ENCODE measurements at regions not wholly inside any gene's neighbourhood (a gene's known extent, or its start where the extent isn't known, plus 50 kb on each side); places are given as distances from the start of the nearest gene placed in this dataset.

DNA sequence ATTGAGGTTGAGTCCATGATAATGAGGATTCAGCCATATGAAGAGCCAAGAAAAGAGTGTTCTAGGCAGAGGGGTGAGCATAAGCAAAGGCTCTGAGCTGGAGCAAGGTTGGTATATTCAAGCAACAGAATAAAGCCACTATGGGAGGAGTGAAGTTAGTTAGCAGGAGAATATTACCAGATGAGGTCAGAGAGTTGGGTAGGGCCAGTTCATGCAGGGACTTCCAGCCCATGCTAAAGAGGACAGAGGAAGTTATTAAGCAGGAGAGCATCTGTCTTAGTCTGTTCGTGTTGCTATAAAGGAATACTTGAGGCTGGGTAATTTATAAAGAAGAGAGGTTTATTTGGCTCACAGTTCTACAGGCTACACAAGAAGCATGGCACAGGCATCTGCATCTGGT, 57.1 kb upstream of the ATG10 start:
- H3K4me2 ChIP-seq: no peak overlapping the region
- Mint-ChIP-seq H3K9me3 (no peaks in the 10 kb centered on the region), H3K4me1 (no peaks in the 10 kb centered on the region; the same call in 2 of the 3 replicates), H3K27me3 (ENCODE audit: insufficient read depth, low read depth, poor library complexity) (peaks cover 2% of the 10 kb centered on the region), H3K36me3 (ENCODE audit: low read depth) (no peaks in the 10 kb centered on the region; the same call in 2 of the 3 replicates), H3K4me3 (no peak overlapping the region), H3K27ac (no peak overlapping the region)
- H3K9me2 ChIP-seq (ENCODE audit: insufficient read depth): peaks cover 9% of the 10 kb centered on the region; the same call in 1 of the 2 replicates
- no peak for ATAC-seq
- no peak for DNase-seq (ENCODE audit: low spot score)
- H2AFZ ChIP-seq: 0 out of 2 replicates have a peak overlapping the region, but pooled peaks have one; percentile 15
- H3K4me3 ChIP-seq: no peak overlapping the region
- H3K79me2 ChIP-seq (replicated peaks; ENCODE audit: insufficient read depth): no peaks in the 10 kb centered on the region
- H3K36me3 ChIP-seq (ENCODE audit: insufficient read depth): no peaks in the 10 kb centered on the region
- no peaks in the 10 kb centered on the region for H3F3A ChIP-seq (replicated peaks; ENCODE audit: low read depth)
- no peaks in the 10 kb centered on the region; the same call in 1 of the 2 replicates for H3K4me1 ChIP-seq (ENCODE audit: insufficient read depth)
- TF ChIP-seq NANOG (IDR thresholded peaks at IDR 0.05; ENCODE audit: borderline replicate concordance): no peak
- TF ChIP-seq EZH2phosphoT487 (IDR thresholded peaks at IDR 0.05; ENCODE audit: unreplicated experiment): no peak
- no peak for TF ChIP-seq ZNF331 (CRISPR knock-in tag; IDR thresholded peaks at IDR 0.05; ENCODE audit: low read depth)
- TF ChIP-seq STAT1 (IDR thresholded peaks at IDR 0.05; ENCODE audit: unreplicated experiment): no peak
- no peak for TF ChIP-seq EZH2 (IDR thresholded peaks at IDR 0.05; ENCODE audit: low read depth, unreplicated experiment)
- TF ChIP-seq ZNF114 (CRISPR knock-in tag; IDR thresholded peaks at IDR 0.05): no peak
- TF ChIP-seq, protein P1, sequence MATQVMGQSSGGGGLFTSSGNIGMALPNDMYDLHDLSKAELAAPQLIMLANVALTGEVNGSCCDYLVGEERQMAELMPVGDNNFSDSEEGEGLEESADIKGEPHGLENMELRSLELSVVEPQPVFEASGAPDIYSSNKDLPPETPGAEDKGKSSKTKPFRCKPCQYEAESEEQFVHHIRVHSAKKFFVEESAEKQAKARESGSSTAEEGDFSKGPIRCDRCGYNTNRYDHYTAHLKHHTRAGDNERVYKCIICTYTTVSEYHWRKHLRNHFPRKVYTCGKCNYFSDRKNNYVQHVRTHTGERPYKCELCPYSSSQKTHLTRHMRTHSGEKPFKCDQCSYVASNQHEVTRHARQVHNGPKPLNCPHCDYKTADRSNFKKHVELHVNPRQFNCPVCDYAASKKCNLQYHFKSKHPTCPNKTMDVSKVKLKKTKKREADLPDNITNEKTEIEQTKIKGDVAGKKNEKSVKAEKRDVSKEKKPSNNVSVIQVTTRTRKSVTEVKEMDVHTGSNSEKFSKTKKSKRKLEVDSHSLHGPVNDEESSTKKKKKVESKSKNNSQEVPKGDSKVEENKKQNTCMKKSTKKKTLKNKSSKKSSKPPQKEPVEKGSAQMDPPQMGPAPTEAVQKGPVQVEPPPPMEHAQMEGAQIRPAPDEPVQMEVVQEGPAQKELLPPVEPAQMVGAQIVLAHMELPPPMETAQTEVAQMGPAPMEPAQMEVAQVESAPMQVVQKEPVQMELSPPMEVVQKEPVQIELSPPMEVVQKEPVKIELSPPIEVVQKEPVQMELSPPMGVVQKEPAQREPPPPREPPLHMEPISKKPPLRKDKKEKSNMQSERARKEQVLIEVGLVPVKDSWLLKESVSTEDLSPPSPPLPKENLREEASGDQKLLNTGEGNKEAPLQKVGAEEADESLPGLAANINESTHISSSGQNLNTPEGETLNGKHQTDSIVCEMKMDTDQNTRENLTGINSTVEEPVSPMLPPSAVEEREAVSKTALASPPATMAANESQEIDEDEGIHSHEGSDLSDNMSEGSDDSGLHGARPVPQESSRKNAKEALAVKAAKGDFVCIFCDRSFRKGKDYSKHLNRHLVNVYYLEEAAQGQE (IDR thresholded peaks at IDR 0.05; ENCODE audit: unreplicated experiment): no peak
- TF ChIP-seq, protein P2, sequence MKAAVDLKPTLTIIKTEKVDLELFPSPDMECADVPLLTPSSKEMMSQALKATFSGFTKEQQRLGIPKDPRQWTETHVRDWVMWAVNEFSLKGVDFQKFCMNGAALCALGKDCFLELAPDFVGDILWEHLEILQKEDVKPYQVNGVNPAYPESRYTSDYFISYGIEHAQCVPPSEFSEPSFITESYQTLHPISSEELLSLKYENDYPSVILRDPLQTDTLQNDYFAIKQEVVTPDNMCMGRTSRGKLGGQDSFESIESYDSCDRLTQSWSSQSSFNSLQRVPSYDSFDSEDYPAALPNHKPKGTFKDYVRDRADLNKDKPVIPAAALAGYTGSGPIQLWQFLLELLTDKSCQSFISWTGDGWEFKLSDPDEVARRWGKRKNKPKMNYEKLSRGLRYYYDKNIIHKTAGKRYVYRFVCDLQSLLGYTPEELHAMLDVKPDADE (IDR thresholded peaks at IDR 0.05): no peak
- no peak for TF ChIP-seq JUNB (IDR thresholded peaks at IDR 0.05; ENCODE audit: unreplicated experiment)
- TF ChIP-seq POLR2AphosphoS5 (IDR thresholded peaks at IDR 0.05; ENCODE audit: low read depth): no peak
- TF ChIP-seq, protein P3, sequence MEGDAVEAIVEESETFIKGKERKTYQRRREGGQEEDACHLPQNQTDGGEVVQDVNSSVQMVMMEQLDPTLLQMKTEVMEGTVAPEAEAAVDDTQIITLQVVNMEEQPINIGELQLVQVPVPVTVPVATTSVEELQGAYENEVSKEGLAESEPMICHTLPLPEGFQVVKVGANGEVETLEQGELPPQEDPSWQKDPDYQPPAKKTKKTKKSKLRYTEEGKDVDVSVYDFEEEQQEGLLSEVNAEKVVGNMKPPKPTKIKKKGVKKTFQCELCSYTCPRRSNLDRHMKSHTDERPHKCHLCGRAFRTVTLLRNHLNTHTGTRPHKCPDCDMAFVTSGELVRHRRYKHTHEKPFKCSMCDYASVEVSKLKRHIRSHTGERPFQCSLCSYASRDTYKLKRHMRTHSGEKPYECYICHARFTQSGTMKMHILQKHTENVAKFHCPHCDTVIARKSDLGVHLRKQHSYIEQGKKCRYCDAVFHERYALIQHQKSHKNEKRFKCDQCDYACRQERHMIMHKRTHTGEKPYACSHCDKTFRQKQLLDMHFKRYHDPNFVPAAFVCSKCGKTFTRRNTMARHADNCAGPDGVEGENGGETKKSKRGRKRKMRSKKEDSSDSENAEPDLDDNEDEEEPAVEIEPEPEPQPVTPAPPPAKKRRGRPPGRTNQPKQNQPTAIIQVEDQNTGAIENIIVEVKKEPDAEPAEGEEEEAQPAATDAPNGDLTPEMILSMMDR (conservative IDR thresholded peaks at IDR 0.05; ENCODE audit: low read depth in 2 of 2): no peak
- TF ChIP-seq, protein P4, sequence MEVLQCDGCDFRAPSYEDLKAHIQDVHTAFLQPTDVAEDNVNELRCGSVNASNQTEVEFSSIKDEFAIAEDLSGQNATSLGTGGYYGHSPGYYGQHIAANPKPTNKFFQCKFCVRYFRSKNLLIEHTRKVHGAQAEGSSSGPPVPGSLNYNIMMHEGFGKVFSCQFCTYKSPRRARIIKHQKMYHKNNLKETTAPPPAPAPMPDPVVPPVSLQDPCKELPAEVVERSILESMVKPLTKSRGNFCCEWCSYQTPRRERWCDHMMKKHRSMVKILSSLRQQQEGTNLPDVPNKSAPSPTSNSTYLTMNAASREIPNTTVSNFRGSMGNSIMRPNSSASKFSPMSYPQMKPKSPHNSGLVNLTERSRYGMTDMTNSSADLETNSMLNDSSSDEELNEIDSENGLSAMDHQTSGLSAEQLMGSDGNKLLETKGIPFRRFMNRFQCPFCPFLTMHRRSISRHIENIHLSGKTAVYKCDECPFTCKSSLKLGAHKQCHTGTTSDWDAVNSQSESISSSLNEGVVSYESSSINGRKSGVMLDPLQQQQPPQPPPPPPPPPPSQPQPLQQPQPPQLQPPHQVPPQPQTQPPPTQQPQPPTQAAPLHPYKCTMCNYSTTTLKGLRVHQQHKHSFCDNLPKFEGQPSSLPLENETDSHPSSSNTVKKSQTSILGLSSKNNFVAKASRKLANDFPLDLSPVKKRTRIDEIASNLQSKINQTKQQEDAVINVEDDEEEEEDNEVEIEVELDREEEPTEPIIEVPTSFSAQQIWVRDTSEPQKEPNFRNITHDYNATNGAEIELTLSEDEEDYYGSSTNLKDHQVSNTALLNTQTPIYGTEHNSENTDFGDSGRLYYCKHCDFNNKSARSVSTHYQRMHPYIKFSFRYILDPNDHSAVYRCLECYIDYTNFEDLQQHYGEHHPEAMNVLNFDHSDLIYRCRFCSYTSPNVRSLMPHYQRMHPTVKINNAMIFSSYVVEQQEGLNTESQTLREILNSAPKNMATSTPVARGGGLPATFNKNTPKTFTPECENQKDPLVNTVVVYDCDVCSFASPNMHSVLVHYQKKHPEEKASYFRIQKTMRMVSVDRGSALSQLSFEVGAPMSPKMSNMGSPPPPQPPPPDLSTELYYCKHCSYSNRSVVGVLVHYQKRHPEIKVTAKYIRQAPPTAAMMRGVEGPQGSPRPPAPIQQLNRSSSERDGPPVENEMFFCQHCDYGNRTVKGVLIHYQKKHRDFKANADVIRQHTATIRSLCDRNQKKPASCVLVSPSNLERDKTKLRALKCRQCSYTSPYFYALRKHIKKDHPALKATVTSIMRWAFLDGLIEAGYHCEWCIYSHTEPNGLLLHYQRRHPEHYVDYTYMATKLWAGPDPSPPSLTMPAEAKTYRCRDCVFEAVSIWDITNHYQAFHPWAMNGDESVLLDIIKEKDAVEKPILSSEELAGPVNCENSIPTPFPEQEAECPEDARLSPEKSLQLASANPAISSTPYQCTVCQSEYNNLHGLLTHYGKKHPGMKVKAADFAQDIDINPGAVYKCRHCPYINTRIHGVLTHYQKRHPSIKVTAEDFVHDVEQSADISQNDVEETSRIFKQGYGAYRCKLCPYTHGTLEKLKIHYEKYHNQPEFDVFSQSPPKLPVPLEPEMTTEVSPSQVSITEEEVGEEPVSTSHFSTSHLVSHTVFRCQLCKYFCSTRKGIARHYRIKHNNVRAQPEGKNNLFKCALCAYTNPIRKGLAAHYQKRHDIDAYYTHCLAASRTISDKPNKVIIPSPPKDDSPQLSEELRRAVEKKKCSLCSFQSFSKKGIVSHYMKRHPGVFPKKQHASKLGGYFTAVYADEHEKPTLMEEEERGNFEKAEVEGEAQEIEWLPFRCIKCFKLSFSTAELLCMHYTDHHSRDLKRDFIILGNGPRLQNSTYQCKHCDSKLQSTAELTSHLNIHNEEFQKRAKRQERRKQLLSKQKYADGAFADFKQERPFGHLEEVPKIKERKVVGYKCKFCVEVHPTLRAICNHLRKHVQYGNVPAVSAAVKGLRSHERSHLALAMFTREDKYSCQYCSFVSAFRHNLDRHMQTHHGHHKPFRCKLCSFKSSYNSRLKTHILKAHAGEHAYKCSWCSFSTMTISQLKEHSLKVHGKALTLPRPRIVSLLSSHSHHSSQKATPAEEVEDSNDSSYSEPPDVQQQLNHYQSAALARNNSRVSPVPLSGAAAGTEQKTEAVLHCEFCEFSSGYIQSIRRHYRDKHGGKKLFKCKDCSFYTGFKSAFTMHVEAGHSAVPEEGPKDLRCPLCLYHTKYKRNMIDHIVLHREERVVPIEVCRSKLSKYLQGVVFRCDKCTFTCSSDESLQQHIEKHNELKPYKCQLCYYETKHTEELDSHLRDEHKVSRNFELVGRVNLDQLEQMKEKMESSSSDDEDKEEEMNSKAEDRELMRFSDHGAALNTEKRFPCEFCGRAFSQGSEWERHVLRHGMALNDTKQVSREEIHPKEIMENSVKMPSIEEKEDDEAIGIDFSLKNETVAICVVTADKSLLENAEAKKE (CRISPR knock-in tag; IDR thresholded peaks at IDR 0.05): no peak
- no peak overlapping the region for H3K27ac ChIP-seq (ENCODE audit: low read depth)
- H3K27me3 ChIP-seq (ENCODE audit: insufficient read depth): no peaks in the 10 kb centered on the region
- no peaks in the 10 kb centered on the region for H4K20me1 ChIP-seq (replicated peaks; ENCODE audit: insufficient read depth)

All from GM23338 (cell line).